Stomach (tissue), 8 donors: ENCODE measurements at regions not wholly inside any gene's neighbourhood (a gene's known extent, or its start where the extent isn't known, plus 50 kb on each side); places are given as distances from the start of the nearest gene placed in this dataset.

Experiments used
- DNase-seq, 2 donors: peaks; one replicate each; pipeline versions ENCODE4 v3.0.0 to v3.0.0-alpha.2; 2013 to 2019
- H3K27ac ChIP-seq, 5 donors: fragments of 200-600 bp in 4 of 5; sonication (generic) in 4 of 5; one replicate each; pipeline ENCODE4 v1.5.1; 2013 to 2019; ENCODE audit warnings: mild to moderate bottlenecking in 1 of 5, moderate library complexity in 1 of 5
- H3K27me3 ChIP-seq, 3 donors: fragments of 200-600 bp; sonication (generic); one replicate each; pipeline ENCODE4 v1.5.1; 2017 to 2019; ENCODE audit warnings: mixed run types in 1 of 3
- H3K36me3 ChIP-seq, 4 donors: fragments of 200-600 bp; sonication (generic); 1 replicate in 3 of 4; 2 replicates in 1 of 4; pipeline ENCODE4 v1.5.1; 2016 to 2019
- H3K4me1 ChIP-seq, 4 donors: fragments of 200-600 bp; sonication (generic); one replicate each; pipeline ENCODE4 v1.5.1; 2016 to 2019
- H3K4me3 ChIP-seq, 4 donors: fragments of 200-600 bp; sonication (generic) in 3 of 4; one replicate each; pipeline ENCODE4 v1.5.1; 2016 to 2019; ENCODE audit warnings: mild to moderate bottlenecking in 1 of 4
- H3K9me3 ChIP-seq, 4 donors: fragments of 200-600 bp; sonication (generic); one replicate each; pipeline ENCODE4 v1.5.1; 2016 to 2019
- CTCF ChIP-seq, 7 experiments: fragments of 450-650 bp in 4 of 7; fragments of 200-600 bp in 3 of 7; sonication (generic) in 3 of 7; IDR thresholded peaks; one replicate each; pipeline ENCODE4 v1.5.1; 2016 to 2019; ENCODE audit warnings: antibody characterized with exemption in 7 of 7, control low read depth in 2 of 7, mild to moderate bottlenecking in 1 of 7
- EP300 ChIP-seq: sonication (generic); formaldehyde crosslinking; IDR thresholded peaks from one replicate; pipeline ENCODE4 v1.6.1; 2017; ENCODE audit warnings: antibody characterized with exemption
- POLR2A ChIP-seq, 4 donors: fragments of 450-650 bp; IDR thresholded peaks; one replicate each; pipeline ENCODE4 v1.6.1; 2016; ENCODE audit warnings: antibody characterized with exemption in 4 of 4, control low read depth in 2 of 4, mild to moderate bottlenecking in 1 of 4, moderate library complexity in 1 of 4
- POLR2AphosphoS5 ChIP-seq, 3 donors: sonication (generic); formaldehyde crosslinking; IDR thresholded peaks; one replicate each; pipeline ENCODE4 v1.6.1; 2016; ENCODE audit warnings: antibody characterized with exemption in 3 of 3
- WGBS, 5 donors: extraction: QIAGEN DNeasy Blood & Tissue Kit in 3 of 5; methylation state at CpG; one replicate each; pipeline versions ENCODE4 v1.1.5 to v1.1.7; 2013 to 2018; 5-methylcytosine and 5-hydroxymethylcytosine counted together
- intact Hi-C: fragments of 100-400 bp; cut with DNase I; formaldehyde crosslinking; loops from one replicate; pipeline ENCODE4 v1.15.1; 2023; ENCODE audit warnings: low total_unique reads
- donor health status: healthy with polysubstance abuse.
- donor health status: Bipolar disorder and iron deficiency.
- donor health status: healthy.

- TF ChIP-seq CTCF (IDR thresholded peaks at IDR 0.05) (no peak), POLR2AphosphoS5 (IDR thresholded peaks at IDR 0.05) (no peak), POLR2A (IDR thresholded peaks at IDR 0.05) (no peak), EP300 (no peak)
Measured at GRCh38 chr9:115349542-115349941, 231.6 kb upstream of the TNC start.

GRCh38 chr9:115350548-115350947 lies 232.6 kb upstream of the TNC start:
- peaks cover 0 to 5% (median 2%) of the 10 kb centered on the region in 4 donors for H3K9me3 ChIP-seq
- no peak overlapping the region for H3K4me3 ChIP-seq
- intact Hi-C loops: no loop called here
- 84 to 92% (median 91%) methylated on average over 2 of the region's 2 CpGs for WGBS, 5 donors
- H3K27ac ChIP-seq: no peak overlapping the region
- H3K36me3 ChIP-seq: no peaks in the 10 kb centered on the region
- no peaks in the 10 kb centered on the region for H3K27me3 ChIP-seq
- TF ChIP-seq EP300 (no peak), CTCF (IDR thresholded peaks at IDR 0.05) (no peak), POLR2A (IDR thresholded peaks at IDR 0.05) (no peak), POLR2AphosphoS5 (IDR thresholded peaks at IDR 0.05) (no peak)
- DNase-seq: no peak
- no peaks in the 10 kb centered on the region for H3K4me1 ChIP-seq

More at GRCh38 chr9:115349542-115349941, 231.6 kb upstream of the TNC start:
- Histone ChIP-seq H3K27ac (no peak overlapping the region), H3K36me3 (no peaks in the 10 kb centered on the region), H3K9me3 (peaks cover 0 to 5% (median 2%) of the 10 kb centered on the region in 4 donors), H3K4me3 (no peak overlapping the region), H3K4me1 (no peaks in the 10 kb centered on the region), H3K27me3 (no peaks in the 10 kb centered on the region)
- intact Hi-C loops: no loop called here
- DNase-seq: no peak

- Histone ChIP-seq H3K4me3 (no peak overlapping the region), H3K36me3 (no peaks in the 10 kb centered on the region), H3K27ac (no peak overlapping the region), H3K27me3 (no peaks in the 10 kb centered on the region), H3K4me1 (no peaks in the 10 kb centered on the region), H3K9me3 (no peaks in the 10 kb centered on the region)
- DNase-seq: no peak
- TF ChIP-seq POLR2A (IDR thresholded peaks at IDR 0.05): no peak
- intact Hi-C loops: no loop called here
- WGBS, 5 donors: 72 to 81% (median 80%) methylated on average over 3 of the region's 3 CpGs
Measured at GRCh38 chr9:115353681-115354080, 235.7 kb upstream of the TNC start.

- TF ChIP-seq EP300 (no peak), POLR2A (IDR thresholded peaks at IDR 0.05) (no peak), POLR2AphosphoS5 (IDR thresholded peaks at IDR 0.05) (no peak), CTCF (IDR thresholded peaks at IDR 0.05) (no peak)
- no peaks in the 10 kb centered on the region for H3K27me3 ChIP-seq
- DNase-seq: no peak
- H3K4me3 ChIP-seq: no peak overlapping the region
- H3K4me1 ChIP-seq: no peaks in the 10 kb centered on the region
- WGBS, 5 donors: 59 to 76% (median 66%) methylated on average over 1 of the region's 1 CpG
- intact Hi-C loops: no loop called here
- no peak overlapping the region for H3K27ac ChIP-seq
- no peaks in the 10 kb centered on the region for H3K36me3 ChIP-seq
- H3K9me3 ChIP-seq: no peaks in the 10 kb centered on the region
Measured at GRCh38 chr9:115357821-115358220, 239.9 kb upstream of the TNC start.

GRCh38 chr9:115359017-115359780 lies 241.2 kb upstream of the TNC start:
- Histone ChIP-seq H3K27ac (no peak overlapping the region), H3K36me3 (no peaks in the 10 kb centered on the region), H3K27me3 (no peaks in the 10 kb centered on the region), H3K4me3 (no peak overlapping the region), H3K9me3 (no peaks in the 10 kb centered on the region), H3K4me1 (no peaks in the 10 kb centered on the region)
- TF ChIP-seq EP300: no peak
- TF ChIP-seq CTCF (IDR thresholded peaks at IDR 0.05): no peak
- TF ChIP-seq POLR2AphosphoS5 (IDR thresholded peaks at IDR 0.05): no peak
- TF ChIP-seq POLR2A (IDR thresholded peaks at IDR 0.05): no peak
- peak in 1 of 2 donors; percentile 12 for DNase-seq
- intact Hi-C loops: no loop called here
- 63 to 75% (median 68%) methylated on average over 5 of the region's 5 CpGs for WGBS, 5 donors
